MCF 10A (cell line): ENCODE measurements at regions not wholly inside any gene's neighbourhood (a gene's known extent, or its start where the extent isn't known, plus 50 kb on each side); places are given as distances from the start of the nearest gene placed in this dataset.

Experiments used
- BruUV-seq: library from RNA; stranded (reverse); fragments of 400-500 nt; replicated peaks from 2 replicates; lab custom pipeline; 2021; lab: Mats Ljungman, UMichigan
- CTCF ChIA-PET: fragments of 300-600 bp; sonication (Branson Sonifier 250); formaldehyde crosslinking; extraction: SDS; loops from one replicate; lab custom pipeline; 2021; ENCODE audit warnings: antibody characterized with exemption, inconsistent platforms; lab: Yijun Ruan, JAX
- POLR2A ChIA-PET: fragments of 300-600, 350-650 bp; sonication (Branson Sonifier 250); formaldehyde crosslinking; extraction: SDS; loops from one replicate; lab custom pipeline; 2020; ENCODE audit warnings: antibody characterized with exemption, inconsistent platforms; lab: Yijun Ruan, JAX
- DNase-seq: peaks from one replicate; pipeline ENCODE4 v3.0.0-alpha.2; 2018; ENCODE audit not compliant: unreplicated experiment
- H3K27ac Mint-ChIP-seq: one replicate; pipeline ENCODE4 v1.8.0; 2022; ENCODE audit warnings: mild to moderate bottlenecking, low read depth, mixed read lengths; ENCODE audit not compliant: unreplicated experiment
- H3K27me3 Mint-ChIP-seq: one replicate; pipeline ENCODE4 v1.8.0; 2022; ENCODE audit warnings: mixed read lengths; ENCODE audit not compliant: insufficient read depth, unreplicated experiment
- H3K36me3 Mint-ChIP-seq: one replicate; pipeline ENCODE4 v1.8.0; 2022; ENCODE audit warnings: mild to moderate bottlenecking, moderate library complexity, mixed read lengths; ENCODE audit not compliant: insufficient read depth, unreplicated experiment
- H3K4me1 Mint-ChIP-seq: one replicate; pipeline ENCODE4 v1.8.0; 2022; ENCODE audit warnings: mixed read lengths; ENCODE audit not compliant: insufficient read depth, unreplicated experiment
- H3K4me3 Mint-ChIP-seq: one replicate; pipeline ENCODE4 v1.8.0; 2022; ENCODE audit warnings: mild to moderate bottlenecking, moderate library complexity, mixed read lengths; ENCODE audit not compliant: unreplicated experiment
- H3K9me3 Mint-ChIP-seq: one replicate; pipeline ENCODE4 v1.8.0; 2022; ENCODE audit warnings: mixed read lengths; ENCODE audit not compliant: unreplicated experiment
- intact Hi-C: fragments of 100-400 bp; cut with micrococcal nuclease; formaldehyde crosslinking; loops from 2 replicates; pipeline ENCODE4 v1.14.1; 2022
- TF ChIP-seq, protein P1 (sequence below): fragments of 200-600 bp; IDR thresholded peaks from one replicate; pipeline ENCODE4 v1.8.0; 2022; ENCODE audit warnings: antibody characterized with exemption, mild to moderate bottlenecking; ENCODE audit not compliant: unreplicated experiment

DNA sequence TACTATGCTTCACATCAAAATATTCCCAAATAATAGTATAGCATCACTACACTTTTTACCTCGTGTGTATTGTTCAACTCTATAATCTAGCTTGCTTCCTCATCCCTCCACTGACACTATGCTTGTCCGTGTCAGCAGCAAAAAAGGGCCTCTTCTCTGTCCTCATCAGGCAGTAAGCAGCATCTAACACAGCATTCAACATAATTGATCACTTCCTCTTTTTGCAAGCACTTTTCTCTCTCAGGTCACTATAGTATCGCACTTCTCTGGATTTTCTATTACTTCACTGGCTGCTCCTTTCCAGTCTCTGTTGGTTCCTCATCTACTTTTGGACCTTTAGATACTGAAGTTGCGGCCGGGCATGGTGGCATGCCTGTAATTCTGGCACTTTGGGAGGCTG, 64.9 kb upstream of the ZSWIM2 start:
- Mint-ChIP-seq H3K9me3 (no peaks in the 10 kb centered on the region), H3K27me3 (no peaks in the 10 kb centered on the region), H3K4me1 (no peaks in the 10 kb centered on the region), H3K36me3 (no peaks in the 10 kb centered on the region), H3K27ac (no peak overlapping the region), H3K4me3 (no peak overlapping the region)
- TF ChIP-seq, protein P1, sequence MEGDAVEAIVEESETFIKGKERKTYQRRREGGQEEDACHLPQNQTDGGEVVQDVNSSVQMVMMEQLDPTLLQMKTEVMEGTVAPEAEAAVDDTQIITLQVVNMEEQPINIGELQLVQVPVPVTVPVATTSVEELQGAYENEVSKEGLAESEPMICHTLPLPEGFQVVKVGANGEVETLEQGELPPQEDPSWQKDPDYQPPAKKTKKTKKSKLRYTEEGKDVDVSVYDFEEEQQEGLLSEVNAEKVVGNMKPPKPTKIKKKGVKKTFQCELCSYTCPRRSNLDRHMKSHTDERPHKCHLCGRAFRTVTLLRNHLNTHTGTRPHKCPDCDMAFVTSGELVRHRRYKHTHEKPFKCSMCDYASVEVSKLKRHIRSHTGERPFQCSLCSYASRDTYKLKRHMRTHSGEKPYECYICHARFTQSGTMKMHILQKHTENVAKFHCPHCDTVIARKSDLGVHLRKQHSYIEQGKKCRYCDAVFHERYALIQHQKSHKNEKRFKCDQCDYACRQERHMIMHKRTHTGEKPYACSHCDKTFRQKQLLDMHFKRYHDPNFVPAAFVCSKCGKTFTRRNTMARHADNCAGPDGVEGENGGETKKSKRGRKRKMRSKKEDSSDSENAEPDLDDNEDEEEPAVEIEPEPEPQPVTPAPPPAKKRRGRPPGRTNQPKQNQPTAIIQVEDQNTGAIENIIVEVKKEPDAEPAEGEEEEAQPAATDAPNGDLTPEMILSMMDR = no peak
- intact Hi-C loops = no loop called here
- ChIA-PET POLR2A (interaction anchor here (0.5 to 0.6 kb wide), 2 partner anchors 428 to 940 kb away, joined by 3 to 4 read pairs; partner anchors contain the start of gene ZC3H15), CTCF (interaction anchor here (1.4 kb wide), 1 partner anchor 51 kb away, joined by 6 read pairs; no protein-coding TSS in a partner anchor)
- BruUV-seq = no TSS peak
- DNase-seq = no peak

DNA sequence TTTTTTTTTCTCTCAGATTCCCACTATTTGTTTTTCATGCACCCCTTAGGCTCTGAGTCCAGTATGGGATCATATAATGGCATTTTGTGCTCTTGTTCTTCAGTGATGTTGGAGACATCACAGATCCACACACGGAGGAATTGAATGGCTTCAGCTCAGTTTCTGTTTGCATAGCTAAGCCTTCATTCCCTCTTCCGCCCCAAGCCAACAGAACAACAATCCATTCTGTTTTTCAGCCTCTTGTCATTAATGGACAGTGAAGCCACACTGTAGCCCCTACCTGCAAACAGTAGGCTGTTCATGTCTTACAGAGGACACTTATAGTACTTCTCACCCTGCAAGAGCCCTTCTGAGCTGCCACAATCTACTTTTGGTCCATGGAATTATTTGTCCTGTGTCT, 64.0 kb upstream of the ZSWIM2 start:
- no peaks in the 10 kb centered on the region for H3K4me1 Mint-ChIP-seq
- H3K9me3 Mint-ChIP-seq = no peaks in the 10 kb centered on the region
- BruUV-seq = no TSS peak
- intact Hi-C loops = no loop called here
- H3K27ac Mint-ChIP-seq = no peak overlapping the region
- H3K27me3 Mint-ChIP-seq = no peaks in the 10 kb centered on the region
- no peak overlapping the region for H3K4me3 Mint-ChIP-seq
- TF ChIP-seq, protein P1 = no peak
- no peaks in the 10 kb centered on the region for H3K36me3 Mint-ChIP-seq
- ChIA-PET CTCF (interaction anchor here (0.6 to 1.4 kb wide), 3 partner anchors 50 to 570 kb away, joined by 3 to 6 read pairs (median 3); no protein-coding TSS in a partner anchor), POLR2A (no interaction called here)
- DNase-seq = no peak

DNA sequence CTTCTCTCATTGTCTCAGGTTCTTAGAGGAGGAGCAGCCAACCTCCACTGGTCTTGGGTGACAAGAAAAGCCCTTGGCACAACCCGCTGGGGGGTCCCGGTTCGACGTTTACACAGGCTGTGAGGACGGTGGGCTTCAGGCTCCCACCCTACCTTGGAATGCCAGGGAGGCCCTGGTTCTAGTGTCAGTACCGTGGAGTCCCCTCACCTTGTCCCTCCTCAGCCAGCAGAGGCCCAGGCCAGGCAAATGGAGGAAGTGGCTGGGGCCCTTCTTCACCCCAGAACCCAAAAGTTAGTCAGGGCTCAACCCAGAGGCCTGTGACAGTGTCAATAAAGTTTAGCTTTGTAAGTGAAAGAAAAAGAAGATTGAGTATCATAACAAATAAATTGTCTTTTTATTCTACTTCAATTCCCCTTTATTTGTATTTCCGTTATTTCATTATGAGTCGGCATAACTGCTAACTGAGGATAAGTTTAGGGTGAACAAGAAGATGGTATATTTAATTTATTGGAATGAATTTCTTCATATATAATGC, 62.6 kb upstream of the ZSWIM2 start:
- no peak for DNase-seq
- no peak overlapping the region for H3K27ac Mint-ChIP-seq
- BruUV-seq = no TSS peak
- no peaks in the 10 kb centered on the region for H3K4me1 Mint-ChIP-seq
- TF ChIP-seq, protein P1 = no peak
- ChIA-PET POLR2A (no interaction called here), CTCF (interaction anchor here (0.6 to 1.5 kb wide), 3 partner anchors 13 to 510 kb away, joined by 3 read pairs; no protein-coding TSS in a partner anchor)
- H3K9me3 Mint-ChIP-seq = no peaks in the 10 kb centered on the region
- no peaks in the 10 kb centered on the region for H3K27me3 Mint-ChIP-seq
- no peaks in the 10 kb centered on the region for H3K36me3 Mint-ChIP-seq
- intact Hi-C loops = no loop called here
- H3K4me3 Mint-ChIP-seq = no peak overlapping the region

DNA sequence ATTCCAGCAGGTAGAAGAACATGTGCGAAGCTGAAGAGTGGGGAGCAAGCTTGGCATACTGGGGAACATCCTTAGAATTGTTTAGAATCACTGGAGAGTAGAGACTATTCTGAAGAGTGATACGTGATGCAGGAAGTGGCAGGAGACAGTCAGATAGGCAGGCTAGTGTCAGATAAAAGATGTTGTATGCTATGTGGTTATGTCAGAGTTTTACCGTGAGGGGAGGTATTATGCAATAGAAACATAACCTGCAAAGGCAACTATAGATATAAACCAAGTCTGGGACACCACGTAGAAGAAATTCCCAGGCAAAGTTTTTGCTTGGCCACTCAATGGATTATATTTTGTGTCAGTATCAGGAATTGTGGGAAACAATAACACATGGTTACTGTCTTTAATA, 62.0 kb upstream of the ZSWIM2 start:
- POLR2A ChIA-PET = no interaction called here
- Mint-ChIP-seq H3K36me3 (no peaks in the 10 kb centered on the region), H3K4me1 (no peaks in the 10 kb centered on the region), H3K27ac (no peak overlapping the region), H3K27me3 (no peaks in the 10 kb centered on the region), H3K9me3 (no peaks in the 10 kb centered on the region), H3K4me3 (no peak overlapping the region)
- CTCF ChIA-PET = interaction anchor here (1.5 kb wide), 1 partner anchor 13 kb away, joined by 3 read pairs; no protein-coding TSS in a partner anchor
- no peak for DNase-seq
- TF ChIP-seq, protein P1 = no peak
- intact Hi-C loops = no loop called here
- no TSS peak for BruUV-seq
